HG03378 (cell line): ENCODE measurements at regions not wholly inside any gene's neighbourhood (a gene's known extent, or its start where the extent isn't known, plus 50 kb on each side); places are given as distances from the start of the nearest gene placed in this dataset.
A peak's percentile ranks its signal among the peaks of the same experiment; 100 is the strongest.
"Not testable (repeated sequence)": the region's sequence is repeated elsewhere in the genome, so short reads cannot be mapped to it uniquely, and the experiment has no call there.

Experiments
- ATAC-seq: cut with Tn5 transposase; IDR thresholded peaks from one replicate; pipeline ENCODE4 v1.9.1; 2021; ENCODE audit warnings: mild to moderate bottlenecking, moderate library complexity; ENCODE audit not compliant: unreplicated experiment

DNA sequence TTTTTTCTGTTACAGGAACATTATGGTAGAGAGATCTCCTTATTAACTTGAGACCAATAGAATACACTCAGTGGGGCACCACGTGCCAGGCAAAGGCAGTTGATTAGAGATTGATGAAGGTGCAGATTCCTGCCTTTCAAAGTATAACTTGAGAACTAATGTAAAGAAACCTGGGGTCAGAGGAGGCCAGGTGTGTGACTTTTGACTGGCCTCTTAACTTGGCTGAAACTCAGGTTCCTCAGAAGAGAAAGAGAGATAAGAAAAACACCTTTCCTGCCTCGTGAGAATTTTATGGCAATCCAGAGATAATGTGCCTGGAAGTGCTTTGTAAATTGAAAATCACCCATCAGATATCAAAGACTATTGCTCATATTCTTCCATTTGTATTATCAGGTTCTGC, 110.7 kb upstream of the GZMB start:
- ATAC-seq = no peak

GRCh38 chr14:24741871-24742270, 107.9 kb upstream of the GZMB start:
- no peak for ATAC-seq

DNA sequence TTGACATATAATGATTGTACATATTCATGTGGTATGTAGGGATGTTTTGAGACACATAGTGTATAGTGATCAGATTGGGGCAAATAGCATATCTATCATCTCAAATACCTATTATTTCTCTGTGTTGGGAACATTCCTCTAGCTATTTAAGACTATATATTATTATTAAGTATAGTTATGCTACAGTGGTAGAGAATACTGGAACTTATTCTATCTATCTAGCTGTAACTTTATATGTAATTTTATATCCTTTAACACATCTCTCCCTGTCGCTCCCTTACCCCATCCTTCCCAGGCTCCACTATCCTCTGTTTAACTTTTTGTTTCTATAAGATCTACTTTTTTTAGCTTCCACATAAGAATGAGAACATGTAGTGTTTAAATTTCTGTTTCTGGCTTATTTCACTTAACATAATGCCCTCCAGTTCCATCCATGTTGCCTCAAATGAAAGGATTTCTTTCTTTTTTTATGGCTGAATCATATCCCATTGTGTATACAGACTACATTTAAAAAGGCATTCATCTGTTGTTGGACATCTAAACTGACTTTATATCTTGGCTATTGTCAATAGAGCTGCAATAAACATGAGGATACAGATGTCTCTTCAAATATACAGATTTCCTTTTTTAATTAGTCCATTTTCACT, 102.1 kb upstream of the GZMB start:
- ATAC-seq = no peak

DNA sequence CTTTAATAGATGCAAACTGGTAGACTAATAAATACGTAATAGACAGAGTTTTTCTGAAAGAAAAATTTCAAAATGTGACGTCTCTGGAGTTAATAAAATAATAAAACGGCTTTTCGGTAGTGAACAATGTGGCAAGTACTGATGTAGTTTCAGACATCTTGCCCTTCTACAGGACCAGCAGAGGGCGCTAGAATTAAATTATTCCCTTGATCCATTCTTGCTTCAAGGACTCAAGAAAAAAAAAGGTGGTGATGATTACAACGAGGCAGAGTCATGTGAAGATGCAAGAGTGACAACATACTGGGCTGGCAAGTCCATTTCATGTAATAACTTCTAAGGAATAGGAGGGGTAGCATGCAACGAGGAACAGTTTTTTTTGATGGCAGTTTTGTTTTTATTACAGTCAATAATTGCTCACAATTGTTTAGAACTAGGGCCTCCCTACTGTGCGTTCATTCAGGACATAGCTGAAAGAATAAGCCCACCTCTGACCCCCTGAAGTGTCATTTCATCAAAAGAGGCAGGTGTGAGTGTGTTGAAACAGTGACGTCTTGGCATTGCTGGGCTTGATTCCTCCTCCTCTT, 101.0 kb upstream of the GZMB start:
- ATAC-seq = no peak

GRCh38 chr14:24726480-24726879, 92.5 kb upstream of the GZMB start:
- no peak for ATAC-seq

DNA sequence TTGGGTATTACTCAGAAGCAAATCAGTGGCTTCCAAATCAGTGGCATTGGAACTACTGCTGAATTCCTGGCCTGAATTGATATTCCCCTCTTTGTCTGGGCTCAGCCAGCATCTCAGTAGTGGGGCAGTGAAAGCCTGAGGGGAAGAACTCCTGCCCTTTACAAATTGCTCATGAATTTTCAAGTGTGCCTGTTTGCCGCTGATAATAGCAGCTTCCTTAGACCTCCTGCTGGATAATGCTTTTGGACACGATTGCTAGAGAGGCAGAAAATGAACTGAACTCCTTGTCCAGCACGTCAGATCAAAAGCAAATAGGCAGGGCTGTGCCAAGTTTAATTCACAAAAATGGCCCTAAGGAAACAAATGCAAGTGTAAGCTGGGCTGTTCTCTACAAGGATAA, 91.3 kb upstream of the GZMB start:
- ATAC-seq = no peak

DNA sequence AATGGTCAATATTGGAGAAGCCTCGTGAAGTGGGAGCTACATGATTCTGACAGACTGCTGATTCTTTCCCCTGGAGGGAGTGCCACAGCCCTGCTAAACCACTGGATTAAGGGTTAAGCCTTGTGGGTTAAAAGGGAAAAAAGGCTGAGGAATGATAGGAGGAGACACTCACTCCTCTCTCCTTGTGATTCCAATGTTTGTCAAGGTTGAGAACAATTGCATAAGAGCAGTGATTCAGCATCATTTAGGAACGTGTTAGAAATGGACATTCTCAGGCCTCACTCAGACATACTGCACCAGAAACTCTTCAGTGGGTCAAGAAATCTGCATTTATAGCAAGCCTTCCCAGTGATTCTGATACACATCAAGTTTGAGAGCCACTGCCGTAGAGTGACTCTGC, 87.8 kb upstream of the GZMB start:
- ATAC-seq = no peak

- ATAC-seq = no peak
These were observed 81.2 kb upstream of the GZMB start for GRCh38 chr14:24715239-24715638.

DNA sequence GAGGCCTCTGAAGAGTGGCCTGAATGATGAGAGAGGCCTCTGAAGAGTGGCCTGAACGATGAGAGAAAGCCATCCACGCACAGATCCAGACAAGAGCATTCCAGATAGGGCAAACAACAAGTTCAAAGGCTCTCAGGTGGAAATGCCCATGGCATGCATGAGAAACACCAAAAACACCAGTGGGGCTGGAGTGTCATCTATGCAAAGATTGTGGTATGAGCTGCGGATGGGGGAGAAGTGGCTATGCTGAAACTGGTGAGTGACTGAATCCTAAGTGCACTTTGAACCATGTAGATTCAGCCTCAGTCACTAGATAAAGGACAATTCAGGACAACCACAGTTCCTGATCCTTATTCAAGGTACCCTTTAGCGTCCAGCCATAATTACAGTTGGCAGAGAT, 79.4 kb upstream of the GZMB start:
- ATAC-seq = peak; percentile 60

DNA sequence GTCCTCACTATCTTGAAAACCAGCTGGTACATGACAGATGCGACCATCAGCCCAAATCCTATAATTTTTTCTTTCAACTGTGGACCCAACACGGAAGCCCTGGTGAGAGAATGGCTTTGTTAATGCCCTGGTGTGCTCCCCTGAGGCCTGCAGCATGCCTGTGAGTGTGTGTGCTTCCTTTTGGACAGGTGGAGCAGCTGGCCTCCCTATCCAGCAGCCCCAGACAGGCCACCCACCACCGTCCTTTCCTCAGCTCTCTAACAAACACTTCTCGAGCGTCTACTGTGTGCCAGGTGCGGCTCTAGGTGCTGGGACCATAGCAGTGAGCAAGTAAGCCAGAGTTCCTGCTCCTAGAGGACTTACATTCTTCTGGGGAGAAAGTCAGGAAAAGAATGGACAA, 78.9 kb upstream of the GZMB start:
- ATAC-seq = no peak

GRCh38 chr14:24712374-24712773, 78.4 kb upstream of the GZMB start:
- ATAC-seq = no peak

DNA sequence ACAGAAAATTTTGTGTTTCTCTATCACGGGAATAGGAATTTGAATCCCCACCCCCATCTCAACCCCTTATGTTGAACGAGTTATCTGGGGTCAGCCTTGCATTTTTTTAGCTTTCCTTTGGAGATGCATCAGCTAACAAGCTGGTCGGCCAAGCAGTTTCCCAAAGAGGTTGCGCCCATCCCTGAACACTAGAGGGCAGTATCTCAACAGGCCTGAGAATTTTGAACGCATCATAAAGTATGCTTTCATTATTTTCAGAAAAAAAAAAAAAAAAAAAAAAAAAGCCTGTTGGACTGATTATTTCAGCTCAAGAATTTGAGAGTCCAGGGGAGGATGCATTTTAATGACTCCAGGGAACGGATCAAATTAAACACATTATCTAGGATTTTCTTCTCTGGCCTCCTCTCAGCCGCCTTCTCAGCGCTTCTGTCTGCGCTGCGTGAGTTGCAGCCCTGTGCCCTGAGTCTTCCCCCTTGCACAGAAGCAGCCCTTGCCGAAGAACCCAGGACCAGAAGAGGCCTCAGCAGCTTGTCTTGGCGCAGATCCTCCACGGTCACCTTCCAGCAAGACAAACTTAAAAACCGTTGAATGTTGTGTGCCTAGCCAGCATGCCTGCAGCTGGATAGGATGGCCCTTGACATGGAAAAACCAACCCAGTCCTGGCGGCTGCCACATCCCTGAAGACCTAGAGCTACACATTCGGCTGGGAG, 76.6 kb upstream of the GZMB start:
- no peak for ATAC-seq

GRCh38 chr14:24708684-24709083, 74.7 kb upstream of the GZMB start:
- ATAC-seq = no peak

GRCh38 chr14:24706351-24706750, 72.4 kb upstream of the GZMB start:
- ATAC-seq = no peak

GRCh38 chr14:24705840-24706239, 71.8 kb upstream of the GZMB start:
- peak; percentile 97 for ATAC-seq

- no peak for ATAC-seq
These were observed 67.1 kb upstream of the GZMB start for GRCh38 chr14:24701062-24701461.

DNA sequence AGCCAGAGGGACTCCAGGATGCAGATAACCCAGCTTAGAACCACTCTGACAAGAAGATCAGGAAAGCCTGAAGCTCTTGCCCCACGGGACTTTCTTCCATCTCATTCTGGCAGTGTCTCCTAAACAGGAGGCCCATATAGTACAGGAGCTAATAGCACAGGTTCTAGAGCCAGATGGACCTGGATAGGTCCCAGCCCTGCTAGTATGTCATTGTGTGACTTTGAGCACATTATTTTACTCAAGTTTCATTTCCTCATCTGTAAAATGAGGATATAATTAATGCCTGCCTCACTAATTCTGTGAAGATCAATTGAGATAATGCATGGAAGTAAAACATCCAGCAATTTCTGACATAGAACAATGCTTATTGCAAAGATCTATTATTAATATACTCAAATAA, 66.5 kb upstream of the GZMB start:
- ATAC-seq = no peak

- ATAC-seq = peak; percentile 80
These were observed 65.1 kb upstream of the GZMB start for GRCh38 chr14:24699052-24699451.

DNA sequence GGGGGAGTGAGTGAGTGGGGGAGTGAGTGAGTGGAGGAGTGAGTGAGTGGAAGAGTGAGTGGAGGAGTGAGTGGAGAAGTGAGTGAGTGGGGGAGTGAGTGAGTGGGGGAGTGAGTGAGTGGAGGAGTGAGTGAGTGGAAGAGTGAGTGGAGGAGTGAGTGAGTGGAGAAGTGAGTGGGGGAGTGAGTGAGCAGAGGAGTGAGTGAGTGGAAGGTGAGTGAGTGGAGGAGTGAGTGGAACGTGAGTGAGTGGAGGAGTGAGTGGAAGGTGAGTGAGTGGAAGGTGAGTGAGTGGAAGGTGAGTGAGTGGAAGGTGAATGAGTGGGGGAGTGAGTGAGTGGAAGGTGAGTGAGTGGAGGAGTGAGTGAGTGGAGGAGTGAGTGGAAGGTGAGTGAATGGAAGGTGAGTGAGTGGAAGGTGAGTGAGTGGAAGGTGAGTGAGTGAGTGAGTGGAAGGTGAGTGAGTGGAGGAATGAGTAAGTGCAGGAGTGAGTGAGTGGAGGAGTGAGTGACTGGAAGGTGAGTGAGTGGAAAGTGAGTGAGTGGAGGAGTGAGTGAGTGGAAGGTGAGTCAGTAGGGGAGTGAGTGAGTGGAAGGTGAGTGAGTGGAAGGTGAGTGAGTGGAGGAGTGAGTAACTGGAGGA, 62.4 kb upstream of the GZMB start:
- ATAC-seq = not testable (repeated sequence)

DNA sequence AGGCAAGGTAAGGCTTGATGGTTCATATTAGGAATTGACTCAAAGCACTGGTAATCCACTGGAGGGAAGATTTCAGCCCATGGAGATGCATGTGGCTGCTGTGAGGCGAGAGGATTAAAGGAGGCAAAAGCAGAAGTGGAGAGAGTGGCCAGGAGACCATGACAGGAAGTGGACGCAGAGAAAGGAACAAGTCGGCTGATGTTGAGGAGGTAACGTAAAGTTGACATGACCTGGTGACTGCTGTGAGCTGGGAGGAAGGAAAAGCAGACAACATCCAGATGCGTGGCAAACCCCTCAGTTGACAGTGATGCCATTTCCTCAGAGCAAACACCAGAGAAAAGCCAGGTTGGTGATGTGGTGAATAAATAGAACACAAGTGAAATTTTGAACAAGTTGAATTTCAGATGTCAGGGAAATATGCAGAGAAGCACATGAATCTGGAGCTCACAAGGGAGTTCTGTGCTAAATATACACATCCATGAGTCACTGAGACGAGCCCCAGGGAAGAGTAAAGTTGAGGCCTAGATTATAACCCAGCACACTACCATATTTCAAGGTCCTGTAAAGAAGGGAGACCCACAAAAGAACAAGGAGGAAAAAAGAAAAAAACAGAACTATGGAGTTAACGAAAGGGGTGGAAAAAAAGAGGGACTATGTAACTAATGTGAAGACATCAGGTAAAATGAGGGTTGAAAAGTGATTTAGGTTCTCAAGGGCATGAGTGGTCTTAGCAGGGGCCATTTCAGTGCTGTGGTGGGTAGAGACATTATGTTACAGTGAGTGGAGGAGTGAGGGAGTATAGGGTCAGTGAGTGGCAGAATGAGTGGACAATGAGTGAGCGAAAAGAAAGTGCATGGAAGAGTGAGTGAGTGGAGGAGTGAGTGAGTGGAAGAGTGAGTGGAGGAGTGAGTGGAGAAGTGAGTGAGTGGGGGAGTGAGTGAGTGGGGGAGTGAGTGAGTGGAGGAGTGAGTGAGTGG, 61.6 kb upstream of the GZMB start:
- peak; percentile 55 for ATAC-seq

GRCh38 chr14:24694680-24695079, 60.7 kb upstream of the GZMB start:
- ATAC-seq = no peak
